Thyroid gland (tissue), 4 donors: ENCODE measurements at regions not wholly inside any gene's neighbourhood (a gene's known extent, or its start where the extent isn't known, plus 50 kb on each side); places are given as distances from the start of the nearest gene placed in this dataset.

ENCODE experiments used
- DNase-seq, 2 donors: peaks; one replicate each; pipeline ENCODE4 v3.0.0-alpha.2; 2019
- H3K27ac ChIP-seq, 3 donors: fragments of 200-600 bp; sonication (generic); 1 replicate in 2 of 3; 2 replicates in 1 of 3; pipeline ENCODE4 v1.5.1; 2016 to 2019; ENCODE audit warnings: mild to moderate bottlenecking in 1 of 3, moderate library complexity in 1 of 3
- H3K27me3 ChIP-seq: fragments of 200-600 bp; sonication (generic); one replicate; pipeline ENCODE4 v1.5.1; 2019
- H3K36me3 ChIP-seq, 2 donors: fragments of 200-600 bp; sonication (generic); one replicate each; pipeline ENCODE4 v1.5.1; 2016 to 2019
- H3K4me1 ChIP-seq, 2 donors: fragments of 200-600 bp; sonication (generic); one replicate each; pipeline ENCODE4 v1.5.1; 2017 to 2019
- H3K4me3 ChIP-seq, 3 donors: fragments of 200-600 bp; sonication (generic); replicated peaks in 1 of 3; 1 replicate in 2 of 3; 2 replicates in 1 of 3; pipeline ENCODE4 v1.5.1; 2016; ENCODE audit warnings: mild to moderate bottlenecking in 1 of 3
- H3K9me3 ChIP-seq: fragments of 200-600 bp; sonication (generic); one replicate; pipeline ENCODE4 v1.5.1; 2017
- CTCF ChIP-seq, 6 experiments: fragments of 200-600 bp in 3 of 6; fragments of 450-650 bp in 3 of 6; sonication (generic) in 3 of 6; IDR thresholded peaks; one replicate each; pipeline ENCODE4 v1.5.1; 2016 to 2019; ENCODE audit warnings: antibody characterized with exemption in 6 of 6, mild to moderate bottlenecking in 2 of 6, inconsistent platforms in 1 of 6, moderate library complexity in 1 of 6
- POLR2A ChIP-seq, 2 donors: fragments of 450-650 bp; IDR thresholded peaks; one replicate each; pipeline ENCODE4 v1.6.1; 2017; ENCODE audit warnings: antibody characterized with exemption in 2 of 2, mild to moderate bottlenecking in 2 of 2, moderate library complexity in 1 of 2
- WGBS, 2 donors: methylation state at CpG; one replicate each; pipeline ENCODE4 v1.1.5; 2017; 5-methylcytosine and 5-hydroxymethylcytosine counted together
- intact Hi-C: fragments of 100-400 bp; cut with DNase I; formaldehyde crosslinking; loops from one replicate; pipeline ENCODE4 v1.15.1; 2023

- H3K4me1 ChIP-seq: no peaks in the 10 kb centered on the region
- H3K36me3 ChIP-seq: no peaks in the 10 kb centered on the region
- H3K9me3 ChIP-seq: no peaks in the 10 kb centered on the region
- 84 to 92% methylated on average over 1 of the region's 1 CpG for WGBS, 2 donors
- H3K27ac ChIP-seq: no peak overlapping the region
- TF ChIP-seq POLR2A (IDR thresholded peaks at IDR 0.05): no peak
- no peak for TF ChIP-seq CTCF (IDR thresholded peaks at IDR 0.05)
- intact Hi-C loops: no loop called here
- H3K4me3 ChIP-seq: no peak overlapping the region
- DNase-seq: no peak
- H3K27me3 ChIP-seq: no peaks in the 10 kb centered on the region
Observed at GRCh38 chr2:187819624-187820023, 265.4 kb upstream of the TFPI start.

GRCh38 chr2:187825108-187825507 is 270.9 kb upstream of the TFPI start:
- Histone ChIP-seq H3K27me3 (no peaks in the 10 kb centered on the region), H3K4me1 (no peaks in the 10 kb centered on the region), H3K36me3 (no peaks in the 10 kb centered on the region), H3K9me3 (no peaks in the 10 kb centered on the region), H3K27ac (no peak overlapping the region), H3K4me3 (no peak overlapping the region)
- intact Hi-C loops: no loop called here
- no peak for TF ChIP-seq CTCF (IDR thresholded peaks at IDR 0.05)
- no peak for TF ChIP-seq POLR2A (IDR thresholded peaks at IDR 0.05)
- no peak for DNase-seq
- 94 to 97% methylated on average over 12 of the region's 12 CpGs for WGBS, 2 donors

GRCh38 chr2:187826023-187826422 is 271.8 kb upstream of the TFPI start:
- no peak overlapping the region for H3K4me3 ChIP-seq
- TF ChIP-seq POLR2A (IDR thresholded peaks at IDR 0.05) (no peak), CTCF (IDR thresholded peaks at IDR 0.05) (no peak)
- WGBS, 2 donors: 12 to 21% methylated on average over 2 of the region's 2 CpGs
- no peaks in the 10 kb centered on the region for H3K4me1 ChIP-seq
- no peaks in the 10 kb centered on the region for H3K9me3 ChIP-seq
- H3K27me3 ChIP-seq: no peaks in the 10 kb centered on the region
- no peak overlapping the region for H3K27ac ChIP-seq
- intact Hi-C loops: no loop called here
- H3K36me3 ChIP-seq: no peaks in the 10 kb centered on the region
- peak; percentile 9 to 17 for DNase-seq

GRCh38 chr2:187834787-187835186 is 280.6 kb upstream of the TFPI start:
- no peak for DNase-seq
- Histone ChIP-seq H3K27me3 (no peaks in the 10 kb centered on the region), H3K4me1 (no peaks in the 10 kb centered on the region), H3K4me3 (no peak overlapping the region), H3K36me3 (no peaks in the 10 kb centered on the region), H3K27ac (no peak overlapping the region), H3K9me3 (no peaks in the 10 kb centered on the region)
- intact Hi-C loops: no loop called here
- TF ChIP-seq CTCF (IDR thresholded peaks at IDR 0.05) (no peak), POLR2A (IDR thresholded peaks at IDR 0.05) (no peak)
- 91 to 96% methylated on average over 5 of the region's 5 CpGs for WGBS, 2 donors

- no peak for DNase-seq
- no peak overlapping the region for H3K27ac ChIP-seq
- no peaks in the 10 kb centered on the region for H3K4me1 ChIP-seq
- H3K4me3 ChIP-seq: no peak overlapping the region
- no peaks in the 10 kb centered on the region for H3K27me3 ChIP-seq
- 93 to 94% methylated on average over 1 of the region's 1 CpG for WGBS, 2 donors
- no peak for TF ChIP-seq CTCF (IDR thresholded peaks at IDR 0.05)
- no peak for TF ChIP-seq POLR2A (IDR thresholded peaks at IDR 0.05)
- no peaks in the 10 kb centered on the region for H3K36me3 ChIP-seq
- intact Hi-C loops: no loop called here
- H3K9me3 ChIP-seq: no peaks in the 10 kb centered on the region
Observed at GRCh38 chr2:187838690-187839089, 284.5 kb upstream of the TFPI start.
